Omental fat pad (tissue), 3 donors: ENCODE measurements at regions not wholly inside any gene's neighbourhood (a gene's known extent, or its start where the extent isn't known, plus 50 kb on each side); places are given as distances from the start of the nearest gene placed in this dataset.

ENCODE experiments used
- ATAC-seq: fragments of 150-250 bp; one replicate; pipeline ENCODE4 v1.9.1; 2016; ENCODE audit warnings: mild to moderate bottlenecking, moderate library complexity; ENCODE audit not compliant: low FRiP score
- DNase-seq: peaks from one replicate; pipeline ENCODE4 v3.0.0-alpha.2; 2019; ENCODE audit warnings: low spot score
- TF ChIP-seq, protein P1 (sequence below), 3 donors: fragments of 450-650 bp; IDR thresholded peaks; one replicate each; pipeline ENCODE4 v1.5.1; 2016 to 2017; ENCODE audit warnings: antibody characterized with exemption in 3 of 3, mild to moderate bottlenecking in 3 of 3, moderate library complexity in 2 of 3

DNA sequence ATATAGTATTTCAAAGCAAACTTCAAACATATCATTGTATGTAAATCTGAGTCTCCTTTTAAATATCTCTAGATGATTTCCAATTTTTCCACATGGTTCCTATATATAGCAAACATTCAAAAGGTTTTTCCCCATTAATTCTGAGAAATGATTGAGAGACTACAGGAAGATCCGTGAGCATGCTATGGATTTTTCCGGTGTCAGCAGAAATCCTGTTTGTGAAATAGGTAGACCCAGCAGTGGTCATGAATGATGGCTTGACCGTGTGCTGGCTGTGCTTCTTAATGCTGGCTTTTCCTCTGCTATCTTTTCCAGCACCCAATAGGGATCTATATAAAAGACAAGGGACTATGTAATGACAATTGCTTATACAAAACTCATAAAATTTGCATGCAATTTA lies 485.3 kb downstream of the PSAT1 start:
- ATAC-seq (no peak), DNase-seq (no peak)
- TF ChIP-seq, protein P1, sequence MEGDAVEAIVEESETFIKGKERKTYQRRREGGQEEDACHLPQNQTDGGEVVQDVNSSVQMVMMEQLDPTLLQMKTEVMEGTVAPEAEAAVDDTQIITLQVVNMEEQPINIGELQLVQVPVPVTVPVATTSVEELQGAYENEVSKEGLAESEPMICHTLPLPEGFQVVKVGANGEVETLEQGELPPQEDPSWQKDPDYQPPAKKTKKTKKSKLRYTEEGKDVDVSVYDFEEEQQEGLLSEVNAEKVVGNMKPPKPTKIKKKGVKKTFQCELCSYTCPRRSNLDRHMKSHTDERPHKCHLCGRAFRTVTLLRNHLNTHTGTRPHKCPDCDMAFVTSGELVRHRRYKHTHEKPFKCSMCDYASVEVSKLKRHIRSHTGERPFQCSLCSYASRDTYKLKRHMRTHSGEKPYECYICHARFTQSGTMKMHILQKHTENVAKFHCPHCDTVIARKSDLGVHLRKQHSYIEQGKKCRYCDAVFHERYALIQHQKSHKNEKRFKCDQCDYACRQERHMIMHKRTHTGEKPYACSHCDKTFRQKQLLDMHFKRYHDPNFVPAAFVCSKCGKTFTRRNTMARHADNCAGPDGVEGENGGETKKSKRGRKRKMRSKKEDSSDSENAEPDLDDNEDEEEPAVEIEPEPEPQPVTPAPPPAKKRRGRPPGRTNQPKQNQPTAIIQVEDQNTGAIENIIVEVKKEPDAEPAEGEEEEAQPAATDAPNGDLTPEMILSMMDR (IDR thresholded peaks at IDR 0.05): no peak

DNA sequence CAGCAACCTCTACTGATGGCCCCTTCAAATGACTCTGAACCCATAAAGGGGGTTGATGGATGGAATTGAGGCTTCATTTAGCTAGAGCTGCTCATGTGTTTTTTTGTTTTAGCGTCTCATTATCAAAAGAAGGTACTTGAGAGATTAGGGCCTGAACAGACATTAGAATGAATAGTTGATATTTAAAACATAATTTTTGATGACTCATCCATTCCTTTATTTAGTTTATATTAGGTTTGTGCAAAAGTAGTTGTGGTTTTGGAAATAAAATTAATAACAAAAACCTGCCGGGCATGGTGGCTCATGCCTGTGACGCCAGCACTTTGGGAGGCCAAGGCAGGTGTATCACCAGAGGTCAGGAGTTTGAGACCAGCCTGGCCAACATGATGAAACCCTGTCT lies 485.9 kb downstream of the PSAT1 start:
- no peak for ATAC-seq
- TF ChIP-seq, protein P1 (IDR thresholded peaks at IDR 0.05): no peak

DNA sequence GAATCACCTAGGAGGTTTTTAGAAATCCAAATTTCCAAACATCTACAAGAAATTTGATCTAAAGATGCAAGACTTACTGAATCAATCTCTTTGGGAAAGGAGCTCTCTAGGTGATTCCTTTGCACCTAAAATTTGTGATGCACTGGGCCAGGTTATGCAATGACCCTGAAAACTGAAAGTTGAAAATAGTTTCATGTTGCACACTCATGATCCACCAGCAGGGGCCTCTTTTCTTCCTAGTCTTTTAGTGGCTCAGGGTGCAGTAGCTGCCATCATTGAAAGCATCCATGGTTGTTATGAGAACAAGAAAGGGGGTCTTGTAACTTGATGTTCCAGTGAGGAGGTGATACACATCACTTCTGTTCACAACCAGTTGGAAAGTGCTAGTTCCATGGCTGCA lies 486.8 kb downstream of the PSAT1 start:
- TF ChIP-seq, protein P1 (IDR thresholded peaks at IDR 0.05): no peak
- no peak for ATAC-seq

More for the DNA sequence above, 485.9 kb downstream of the PSAT1 start:
- DNase-seq: no peak

DNA sequence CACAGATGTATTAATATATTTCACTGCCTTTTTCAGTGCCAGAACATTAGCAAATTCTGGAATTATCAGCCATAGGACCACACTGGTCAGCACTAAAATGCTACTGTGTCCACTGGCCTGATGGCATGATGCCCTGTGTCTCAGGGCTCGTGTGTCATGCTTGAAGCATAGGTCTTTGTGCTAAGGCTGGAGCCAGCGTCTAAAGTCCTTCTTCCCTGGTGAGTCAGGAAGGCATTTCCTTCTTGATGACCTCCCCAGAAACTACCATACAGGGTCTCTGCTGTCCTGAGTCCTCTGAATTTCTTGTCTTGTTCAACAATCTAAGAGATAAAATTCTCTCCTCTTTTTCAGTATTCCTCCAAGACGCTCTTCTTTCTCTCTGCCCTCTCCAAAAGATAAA lies 489.9 kb downstream of the PSAT1 start:
- TF ChIP-seq, protein P1 (IDR thresholded peaks at IDR 0.05): no peak
- DNase-seq (no peak), ATAC-seq (no peak)

More for the DNA sequence above, 486.8 kb downstream of the PSAT1 start:
- DNase-seq: no peak

DNA sequence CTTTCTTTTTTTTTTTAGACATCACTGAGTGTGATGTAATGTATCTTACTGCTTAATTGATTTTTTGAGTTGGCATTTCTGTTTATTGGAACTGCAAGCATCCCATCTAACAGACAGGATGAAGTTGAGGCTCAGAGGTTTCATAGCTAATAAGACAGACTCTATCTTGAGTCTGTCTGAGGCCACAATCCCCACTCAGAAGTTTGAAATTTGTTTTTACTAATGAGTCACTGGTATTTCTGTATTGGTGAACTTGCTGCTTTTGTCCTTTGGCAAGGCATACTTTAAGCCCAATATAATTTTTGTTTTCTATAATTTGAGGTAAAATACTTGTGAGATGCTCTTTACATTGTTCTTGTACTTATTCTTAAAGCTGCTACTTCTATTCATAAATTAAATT lies 491.2 kb downstream of the PSAT1 start:
- ATAC-seq: no peak
- TF ChIP-seq, protein P1 (IDR thresholded peaks at IDR 0.05): no peak
- DNase-seq: no peak

DNA sequence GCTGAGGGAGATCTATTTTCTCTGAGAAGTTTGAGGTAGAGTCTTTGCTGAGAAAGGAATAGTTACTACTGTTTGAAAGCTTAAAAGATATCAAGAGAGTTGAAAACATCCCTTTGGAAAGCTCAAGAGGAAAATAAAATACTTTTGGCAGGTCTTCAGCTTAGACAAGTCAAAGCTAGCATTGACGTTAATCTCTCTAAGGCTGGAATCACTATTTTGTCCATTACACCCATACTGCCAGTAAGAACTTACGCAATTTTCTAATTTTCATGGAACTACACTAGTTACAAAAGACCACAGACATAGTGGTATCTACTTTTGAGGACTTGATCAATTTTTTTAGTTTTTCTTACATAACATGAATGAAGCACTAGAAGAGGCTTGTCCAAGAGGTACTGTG lies 494.9 kb downstream of the PSAT1 start:
- no peak for ATAC-seq
- TF ChIP-seq, protein P1 (IDR thresholded peaks at IDR 0.05): no peak
- no peak for DNase-seq

DNA sequence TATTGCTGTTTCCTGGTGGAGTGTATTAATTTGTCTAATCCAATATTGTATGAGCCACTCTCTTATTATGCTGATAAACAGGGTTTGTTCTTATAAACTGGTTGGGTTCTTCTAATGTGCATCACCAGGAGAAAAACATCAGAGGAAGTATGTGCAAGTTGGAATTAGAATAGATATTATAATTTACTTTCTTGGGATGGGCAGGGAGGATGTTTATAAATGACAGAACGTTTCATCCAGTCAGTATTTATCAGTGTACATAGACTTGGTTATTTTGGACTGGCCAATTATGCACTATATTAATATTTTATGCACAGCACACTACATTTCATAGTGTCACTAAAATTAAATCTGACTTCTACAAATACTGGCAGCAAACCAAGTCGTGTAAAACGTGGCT lies 495.8 kb downstream of the PSAT1 start:
- ATAC-seq (no peak), DNase-seq (no peak)
- TF ChIP-seq, protein P1 (IDR thresholded peaks at IDR 0.05): no peak
